GM18511 (cell line): ENCODE measurements at regions not wholly inside any gene's neighbourhood (a gene's known extent, or its start where the extent isn't known, plus 50 kb on each side); places are given as distances from the start of the nearest gene placed in this dataset.

Experiments used
- ATAC-seq: cut with Tn5 transposase; IDR thresholded peaks from one replicate; pipeline ENCODE4 v1.9.1; 2021; ENCODE audit warnings: mild to moderate bottlenecking, moderate library complexity; ENCODE audit not compliant: unreplicated experiment

- ATAC-seq: no peak
Observed at GRCh38 chr11:70532731-70533130, 134.4 kb downstream of the CTTN start.

DNA sequence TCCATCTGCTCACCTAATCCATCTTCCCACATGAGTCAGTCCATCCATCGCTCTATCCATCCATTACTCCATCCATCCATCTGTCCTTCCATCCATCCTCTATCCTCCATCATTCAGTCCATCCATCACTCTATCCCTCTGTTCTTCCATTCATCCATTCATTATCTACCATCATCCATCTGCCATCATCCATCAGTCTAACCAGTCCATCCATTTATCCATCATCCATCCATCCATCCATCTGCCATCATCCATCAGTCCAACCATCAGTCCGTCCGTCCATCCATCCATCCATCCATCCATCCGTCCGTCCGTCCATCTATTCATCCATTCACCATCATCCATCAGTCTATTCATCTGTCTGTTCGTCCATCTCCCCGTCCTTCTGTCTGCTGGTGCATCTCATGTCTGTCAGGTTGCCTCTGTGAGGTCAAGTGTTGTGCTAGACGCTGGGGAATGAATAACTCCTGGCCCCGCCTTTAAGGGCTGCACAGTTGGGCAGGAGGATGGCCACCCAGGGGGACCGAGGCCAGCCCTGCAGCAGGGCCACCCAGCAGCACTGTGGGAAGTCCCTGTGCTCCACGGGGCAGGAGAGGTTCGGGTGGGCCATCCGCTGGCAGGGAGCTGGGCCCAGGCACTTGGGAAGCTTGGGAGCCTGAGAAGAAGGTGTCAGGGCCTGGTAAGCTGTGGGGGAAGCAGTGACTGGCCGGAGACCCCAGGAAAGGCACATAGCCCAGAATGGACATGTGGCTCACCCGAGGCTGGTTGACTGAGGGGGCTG is 137.1 kb downstream of the CTTN start:
- no peak for ATAC-seq

- no peak for ATAC-seq
Observed at GRCh38 chr11:70536051-70536877, 137.9 kb downstream of the CTTN start.

DNA sequence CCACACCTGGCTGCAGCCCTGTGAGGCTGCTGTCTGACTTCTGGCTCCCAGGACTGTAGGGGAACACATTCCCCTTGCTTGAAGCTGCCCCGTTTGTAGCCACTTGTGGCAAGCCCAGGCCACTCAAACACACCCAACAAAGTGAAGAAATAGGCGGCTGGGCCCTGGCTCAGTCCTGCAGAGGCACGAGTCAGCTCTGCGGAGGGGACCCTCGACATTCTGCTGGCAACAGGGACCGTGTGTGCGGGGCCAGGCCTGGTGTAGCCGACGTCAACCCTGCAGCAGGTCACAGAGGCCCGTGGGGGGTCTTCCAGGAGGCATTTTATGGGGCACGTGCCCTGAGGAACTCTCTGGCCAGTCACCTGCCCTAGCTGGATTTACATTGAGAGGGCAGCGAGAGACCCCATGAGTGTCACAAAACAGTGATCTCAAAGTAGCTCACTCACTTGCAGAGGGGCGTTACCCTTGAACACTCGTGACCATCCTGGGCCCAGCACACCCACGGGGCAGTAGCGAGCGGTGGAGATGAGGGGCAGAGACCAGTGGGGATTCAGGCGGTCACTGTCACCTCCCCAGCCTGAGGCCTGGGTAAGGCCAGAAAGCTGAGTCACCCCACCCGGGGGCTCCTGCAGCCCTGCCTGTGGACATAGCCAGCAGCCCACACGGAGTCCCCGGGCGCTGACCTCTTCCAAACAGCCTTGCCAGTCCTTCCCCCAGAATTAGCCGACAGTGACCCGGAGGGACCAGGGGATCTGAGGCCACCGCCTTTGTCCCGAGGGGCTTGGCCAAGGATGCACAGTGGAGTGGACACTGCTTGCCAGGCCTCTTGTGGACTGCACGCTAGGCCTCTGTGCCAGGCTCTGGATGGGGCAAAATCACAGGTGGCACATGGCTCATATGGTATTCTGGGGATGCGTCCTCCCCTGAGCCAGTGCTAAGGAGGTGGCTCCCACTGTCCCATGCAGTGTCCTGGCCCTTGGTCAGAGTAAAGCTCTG is 139.5 kb downstream of the CTTN start:
- no peak for ATAC-seq

- ATAC-seq: no peak
Observed at GRCh38 chr11:70538641-70539359, 140.5 kb downstream of the CTTN start.

DNA sequence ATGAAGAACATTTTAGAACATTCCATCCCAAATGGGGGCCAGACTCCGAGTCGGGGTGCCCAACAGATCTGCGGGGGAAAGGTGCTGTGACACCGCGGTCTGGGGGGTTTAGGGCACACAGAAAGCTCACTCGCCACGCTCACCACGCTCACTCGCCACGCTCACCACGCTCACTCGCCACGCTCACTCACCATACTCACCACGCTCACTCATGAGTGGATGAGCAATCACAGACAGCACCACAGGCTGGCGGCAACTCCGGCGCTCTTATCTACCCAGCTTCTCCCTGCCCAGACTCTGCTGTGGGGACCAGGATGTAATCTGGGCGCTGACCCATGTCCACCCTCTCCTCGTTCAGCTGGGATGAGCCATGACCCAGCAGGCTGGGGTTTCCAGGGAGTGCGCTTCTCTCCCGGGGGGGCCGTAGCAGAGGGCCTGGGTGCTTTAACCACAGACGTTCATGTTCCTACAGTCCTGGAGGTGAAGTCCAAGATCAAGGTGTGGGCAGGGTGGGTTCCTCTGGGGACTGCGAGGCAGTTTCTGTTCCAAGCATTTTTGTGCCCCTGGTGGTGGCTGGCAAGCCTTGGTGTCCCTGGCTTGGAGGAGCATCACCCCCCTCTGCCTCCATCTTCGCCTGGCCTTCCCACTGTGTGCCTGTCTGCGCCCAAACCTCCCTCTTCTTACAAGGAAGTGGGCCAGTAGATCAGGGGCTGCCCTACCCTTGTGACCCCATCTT is 141.2 kb downstream of the CTTN start:
- ATAC-seq: no peak

- no peak for ATAC-seq
Observed at GRCh38 chr11:70540196-70540595, 141.9 kb downstream of the CTTN start.

DNA sequence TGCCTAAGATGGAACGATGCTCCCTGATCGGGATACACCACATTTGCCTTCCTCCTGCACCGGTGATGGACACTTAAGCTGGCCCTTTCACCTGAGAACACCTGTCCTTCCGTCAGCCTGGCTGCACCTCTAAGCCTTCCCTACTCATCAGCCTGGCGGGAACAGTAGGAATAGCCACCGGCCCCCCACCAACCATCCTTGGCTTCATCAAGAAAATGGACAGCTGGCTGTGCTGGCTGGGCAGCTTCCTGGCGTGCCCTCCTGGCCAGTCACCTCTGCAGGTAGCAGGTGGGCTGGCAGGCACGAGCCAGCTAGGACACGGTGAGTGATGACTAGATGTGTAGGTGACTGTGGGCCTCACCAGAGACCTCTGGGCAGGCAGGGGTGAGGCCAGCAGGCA is 142.8 kb downstream of the CTTN start:
- ATAC-seq: no peak

GRCh38 chr11:70541699-70542098 is 143.4 kb downstream of the CTTN start:
- ATAC-seq: no peak

DNA sequence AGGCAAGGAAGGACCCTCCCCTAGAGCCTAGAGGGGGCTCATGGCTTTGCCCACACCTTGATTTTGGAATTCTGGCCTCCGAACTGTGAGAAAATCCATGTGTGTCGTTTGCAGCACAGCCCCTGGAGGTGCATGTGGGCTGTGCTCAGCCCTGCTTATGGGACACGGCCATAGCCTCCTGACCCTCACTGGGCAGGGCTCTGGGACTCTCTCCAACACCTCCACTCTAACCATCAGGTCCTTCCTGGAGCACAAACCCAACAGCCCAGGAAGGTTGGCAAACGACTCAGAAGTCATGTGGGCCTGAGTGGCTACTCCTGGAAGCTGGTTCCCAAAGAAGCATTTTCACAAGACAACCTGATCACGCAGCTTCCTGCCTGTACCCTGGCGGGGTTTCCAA is 144.1 kb downstream of the CTTN start:
- ATAC-seq: no peak

DNA sequence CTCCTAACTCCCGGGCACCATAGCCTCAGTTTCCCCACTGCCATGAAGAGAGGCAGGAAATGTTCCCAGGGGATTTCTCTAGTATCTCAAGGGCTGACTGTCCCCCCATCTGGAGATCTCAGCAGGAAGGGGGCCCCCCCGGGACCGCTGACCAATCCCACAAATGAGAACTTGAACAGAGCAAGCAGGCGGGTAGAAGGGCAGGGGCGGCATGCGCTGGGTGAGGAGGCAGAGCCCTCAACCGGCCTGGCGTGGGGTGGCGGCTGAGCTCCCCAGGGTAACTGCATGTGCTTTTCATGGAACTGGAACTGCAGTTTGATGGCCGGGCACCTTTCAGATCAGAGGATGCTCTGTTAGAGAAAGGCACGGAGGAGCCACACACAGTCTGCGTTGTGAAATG is 144.5 kb downstream of the CTTN start:
- no peak for ATAC-seq

- no peak for ATAC-seq
Observed at GRCh38 chr11:70543611-70544010, 145.3 kb downstream of the CTTN start.

GRCh38 chr11:70544067-70544773 is 145.9 kb downstream of the CTTN start:
- ATAC-seq: no peak

- ATAC-seq: no peak
Observed at GRCh38 chr11:70544774-70545609, 146.7 kb downstream of the CTTN start.

GRCh38 chr11:70545610-70545912 is 147.2 kb downstream of the CTTN start:
- ATAC-seq: no peak

DNA sequence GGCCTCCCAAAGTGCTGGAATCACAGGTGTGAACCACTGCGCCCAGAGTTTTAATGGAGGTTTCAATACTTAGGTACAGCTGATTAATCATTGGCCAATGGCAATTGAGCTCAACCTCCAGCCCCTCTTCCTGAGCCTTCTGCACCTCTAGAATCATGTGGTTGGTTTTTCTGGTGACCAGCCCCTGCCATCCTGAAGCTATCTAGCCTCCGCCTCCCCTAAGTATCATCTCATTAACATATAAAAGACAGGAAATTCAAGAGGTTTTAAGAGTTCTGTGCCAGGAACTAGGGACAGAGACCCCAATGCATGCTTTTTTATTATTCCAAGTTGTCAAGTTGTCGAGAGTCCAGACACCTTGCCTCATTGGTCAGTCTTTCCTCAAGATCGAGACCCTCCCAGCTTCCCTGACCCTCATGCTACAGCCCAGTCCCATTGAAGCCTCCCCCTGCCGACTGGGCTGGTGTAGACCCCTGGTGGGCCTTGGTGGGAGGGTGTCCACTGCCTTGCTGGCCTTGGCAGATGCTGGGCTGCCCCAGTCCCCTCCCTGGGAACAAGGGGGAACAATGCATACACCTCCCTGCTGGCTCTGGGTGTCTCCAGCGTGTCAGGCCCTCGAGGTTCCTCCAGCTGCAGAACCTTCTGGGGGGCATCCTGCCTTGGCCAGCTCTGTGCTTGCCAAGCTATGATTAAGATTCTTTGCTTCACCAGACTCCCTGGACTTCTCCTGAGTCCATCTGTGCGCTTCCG is 148.0 kb downstream of the CTTN start:
- ATAC-seq: no peak

DNA sequence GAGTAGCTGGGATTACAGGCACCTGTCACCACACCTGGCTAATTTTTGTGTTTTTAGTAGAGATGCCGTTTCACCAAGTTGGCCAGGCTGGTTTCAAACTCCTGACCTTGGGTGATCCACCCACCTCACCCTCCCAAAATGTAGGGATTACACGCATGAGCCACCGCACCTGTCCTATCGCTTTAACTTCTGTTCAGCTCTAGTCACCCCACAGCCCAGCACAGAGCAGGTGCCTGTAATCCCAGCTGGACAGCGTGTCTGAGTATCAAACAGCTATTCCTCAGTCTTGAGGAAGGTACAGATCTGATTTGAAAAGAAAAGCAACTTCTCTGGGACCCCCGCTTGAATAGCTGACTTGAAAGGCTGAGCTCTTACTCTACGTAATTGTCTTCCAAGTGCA is 149.1 kb downstream of the CTTN start:
- ATAC-seq: no peak
